RWPE2 (cell line): ENCODE measurements at regions not wholly inside any gene's neighbourhood (a gene's known extent, or its start where the extent isn't known, plus 50 kb on each side); places are given as distances from the start of the nearest gene placed in this dataset.

ENCODE experiments used
- ATAC-seq: fragments of 200-7000 bp; cut with Tn5 transposase; 3 replicates; pipeline ENCODE4 v1.9.1; 2021; ENCODE audit warnings: low read depth
- DNase-seq: peaks from one replicate; pipeline ENCODE4 v3.0.0-alpha.2; 2020; ENCODE audit warnings: low spot score
- H3K27ac ChIP-seq: fragments of 450-650 bp; 2 replicates; pipeline ENCODE4 v1.5.1; 2017; ENCODE audit warnings: mild to moderate bottlenecking; ENCODE audit not compliant: poor library complexity, severe bottlenecking
- H3K27me3 ChIP-seq: fragments of 250-450 bp; sonication (Bioruptor Pico); 2 replicates; pipeline ENCODE4 v1.5.1; 2021; ENCODE audit warnings: mild to moderate bottlenecking, moderate library complexity; ENCODE audit not compliant: insufficient read depth, poor library complexity, severe bottlenecking
- H3K36me3 ChIP-seq: fragments of 250-450 bp; sonication (Bioruptor Pico); 2 replicates; pipeline ENCODE4 v1.5.1; 2020; ENCODE audit warnings: low read depth, mild to moderate bottlenecking, moderate library complexity
- H3K4me1 ChIP-seq: fragments of 250-450 bp; sonication (Bioruptor Pico); 2 replicates; pipeline ENCODE4 v1.5.1; 2021; ENCODE audit warnings: mild to moderate bottlenecking, moderate library complexity; ENCODE audit not compliant: insufficient read depth, poor library complexity, severe bottlenecking
- H3K4me3 ChIP-seq: fragments of 250-450 bp; sonication (Bioruptor Pico); 2 replicates; pipeline ENCODE4 v1.5.1; 2021; ENCODE audit warnings: mild to moderate bottlenecking, moderate library complexity; ENCODE audit not compliant: severe bottlenecking
- H3K9me3 ChIP-seq: fragments of 250-450 bp; sonication (Bioruptor Pico); 2 replicates; pipeline ENCODE4 v1.5.1; 2021; ENCODE audit warnings: mild to moderate bottlenecking, moderate library complexity; ENCODE audit not compliant: severe bottlenecking
- CTCF ChIP-seq: fragments of 450-650 bp; IDR thresholded peaks from one replicate; pipeline ENCODE4 v1.5.1; 2017; ENCODE audit warnings: mild to moderate bottlenecking, moderate library complexity; ENCODE audit not compliant: poor library complexity, severe bottlenecking

- H3K4me3 ChIP-seq, result no peak overlapping the region
- no peak overlapping the region for H3K27ac ChIP-seq
- no peaks in the 10 kb centered on the region for H3K36me3 ChIP-seq
- DNase-seq (no peak), ATAC-seq (no peak)
- H3K27me3 ChIP-seq, result peaks cover 9% of the 10 kb centered on the region
- no peaks in the 10 kb centered on the region for H3K9me3 ChIP-seq
- no peak for TF ChIP-seq CTCF
- H3K4me1 ChIP-seq, result no peaks in the 10 kb centered on the region
Observed at GRCh38 chr11:79834015-79834414, 393.2 kb upstream of the TENM4 start.

GRCh38 chr11:79830446-79830845, 389.6 kb upstream of the TENM4 start:
- TF ChIP-seq CTCF, result no peak
- no peak for DNase-seq

GRCh38 chr11:79829891-79830290, 389.1 kb upstream of the TENM4 start:
- no peak for ATAC-seq
- Histone ChIP-seq H3K27me3 (peaks cover 6% of the 10 kb centered on the region), H3K4me1 (no peaks in the 10 kb centered on the region), H3K27ac (no peak overlapping the region), H3K4me3 (no peak overlapping the region), H3K36me3 (no peaks in the 10 kb centered on the region), H3K9me3 (no peaks in the 10 kb centered on the region)
- TF ChIP-seq CTCF, result no peak
- no peak for DNase-seq

More at GRCh38 chr11:79830446-79830845, 389.6 kb upstream of the TENM4 start:
- peaks cover 9% of the 10 kb centered on the region for H3K27me3 ChIP-seq
- H3K36me3 ChIP-seq, result no peaks in the 10 kb centered on the region
- no peak for ATAC-seq
- no peaks in the 10 kb centered on the region for H3K4me1 ChIP-seq
- no peak overlapping the region for H3K4me3 ChIP-seq
- H3K9me3 ChIP-seq, result no peaks in the 10 kb centered on the region
- H3K27ac ChIP-seq, result no peak overlapping the region

GRCh38 chr11:79822766-79823165, 381.9 kb upstream of the TENM4 start:
- Histone ChIP-seq H3K36me3 (no peaks in the 10 kb centered on the region), H3K9me3 (no peaks in the 10 kb centered on the region), H3K4me1 (no peaks in the 10 kb centered on the region), H3K27me3 (peaks cover 3% of the 10 kb centered on the region), H3K4me3 (no peak overlapping the region), H3K27ac (no peak overlapping the region)
- DNase-seq (no peak), ATAC-seq (no peak)
- no peak for TF ChIP-seq CTCF

- Histone ChIP-seq H3K4me3 (no peak overlapping the region), H3K27ac (no peak overlapping the region), H3K27me3 (no peaks in the 10 kb centered on the region), H3K4me1 (no peaks in the 10 kb centered on the region), H3K36me3 (no peaks in the 10 kb centered on the region), H3K9me3 (no peaks in the 10 kb centered on the region)
- no peak for TF ChIP-seq CTCF
- no peak for DNase-seq
- no peak for ATAC-seq
Observed at GRCh38 chr11:79813551-79813950, 372.7 kb upstream of the TENM4 start.
